Gastrocnemius medialis (tissue), 4 donors: ENCODE measurements at regions not wholly inside any gene's neighbourhood (a gene's known extent, or its start where the extent isn't known, plus 50 kb on each side); places are given as distances from the start of the nearest gene placed in this dataset.

Experiments
- ATAC-seq, 2 donors: fragments of 150-250 bp; one replicate each; pipeline ENCODE4 v1.9.1; 2016
- DNase-seq, 2 donors: peaks; one replicate each; pipeline ENCODE4 v3.0.0-alpha.2; 2019
- H3K27ac ChIP-seq, 4 donors: fragments of 200-600 bp; sonication (generic); 1 replicate in 1 of 4; 2 replicates in 3 of 4; pipeline ENCODE4 v1.5.1; 2016 to 2018; ENCODE audit warnings: mild to moderate bottlenecking in 2 of 4, moderate library complexity in 1 of 4
- H3K27me3 ChIP-seq, 3 donors: fragments of 200-600 bp; sonication (generic) in 2 of 3; 1 replicate in 1 of 3; 2 replicates in 2 of 3; pipeline versions ENCODE4 v1.5.1 to v1.6.0; 2016 to 2019; ENCODE audit warnings: mild to moderate bottlenecking in 1 of 3, moderate library complexity in 1 of 3
- H3K36me3 ChIP-seq, 2 donors: fragments of 200-600 bp; sonication (generic) in 1 of 2; one replicate each; pipeline ENCODE4 v1.5.1; 2017 to 2018
- H3K4me1 ChIP-seq, 2 donors: fragments of 200-600 bp; sonication (generic) in 1 of 2; one replicate each; pipeline ENCODE4 v1.5.1; 2016 to 2017; ENCODE audit warnings: mild to moderate bottlenecking in 2 of 2
- H3K4me3 ChIP-seq, 4 donors: fragments of 200-600 bp; sonication (generic) in 3 of 4; 1 replicate in 1 of 4; 2 replicates in 3 of 4; pipeline ENCODE4 v1.5.1; 2016 to 2019; ENCODE audit warnings: mild to moderate bottlenecking in 2 of 4
- H3K9me3 ChIP-seq, 3 donors: fragments of 200-600 bp; sonication (generic) in 2 of 3; 1 replicate in 1 of 3; 2 replicates in 2 of 3; pipeline ENCODE4 v1.5.1; 2016 to 2019
- POLR2A ChIP-seq, 2 donors: fragments of 450-650 bp; IDR thresholded peaks; one replicate each; pipeline ENCODE4 v1.6.1; 2017; ENCODE audit warnings: antibody characterized with exemption in 2 of 2, mild to moderate bottlenecking in 2 of 2, moderate library complexity in 2 of 2
- in situ Hi-C, 4 donors: fragments of 200-750 bp; cut with MboI; loops; one replicate each; pipeline versions ENCODE4 v1.15.0 to v1.8.0; 2017; ENCODE audit warnings: low sequenced_read_pairs in 4 of 4
- intact Hi-C: fragments of 100-400 bp; cut with DNase I; formaldehyde crosslinking; loops from one replicate; pipeline ENCODE4 v1.15.1; 2023; ENCODE audit warnings: low total_unique reads
- TF ChIP-seq, protein P1 (sequence below), 5 experiments: fragments of 450-650 bp in 3 of 5; fragments of 200-600 bp in 2 of 5; sonication (generic) in 2 of 5; IDR thresholded peaks in 4 of 5; conservative IDR thresholded peaks in 1 of 5; 1 replicate in 4 of 5; 2 replicates in 1 of 5; pipeline ENCODE4 v1.5.1; 2016 to 2019; ENCODE audit warnings: antibody characterized with exemption in 5 of 5, mild to moderate bottlenecking in 3 of 5, moderate library complexity in 3 of 5

DNA sequence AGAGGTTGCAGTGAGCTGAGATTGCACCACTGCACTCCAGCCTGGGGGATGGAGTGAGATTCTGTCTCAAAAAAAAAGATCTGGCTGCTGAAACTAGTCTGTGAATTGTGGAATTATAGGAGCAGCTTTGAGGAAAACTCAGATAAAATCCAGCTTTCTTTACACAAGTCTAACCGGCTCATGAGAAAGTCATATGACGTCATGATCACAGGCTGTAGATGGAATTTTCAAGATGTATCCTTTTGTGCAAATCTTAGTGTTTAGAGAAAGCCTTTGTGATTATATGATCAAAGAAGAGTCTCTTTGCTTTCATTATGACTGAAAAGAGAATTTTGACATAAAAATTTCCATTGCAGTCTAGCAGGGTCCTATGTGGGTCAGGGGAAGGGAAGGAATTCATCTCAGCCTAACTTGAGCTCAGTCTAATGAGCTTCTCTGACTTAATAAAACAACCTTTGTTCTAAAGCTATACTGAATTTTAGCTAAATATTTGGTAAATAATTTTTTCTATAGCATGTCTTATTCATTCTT is 90.2 kb upstream of the NCK2 start:
- H3K4me3 ChIP-seq = no peak overlapping the region
- in situ Hi-C loops = no loop called here
- DNase-seq (no peak), ATAC-seq (no peak)
- no peak overlapping the region for H3K27ac ChIP-seq
- H3K4me1 ChIP-seq = no peaks in the 10 kb centered on the region
- intact Hi-C loops = no loop called here
- no peaks in the 10 kb centered on the region for H3K27me3 ChIP-seq
- H3K9me3 ChIP-seq = no peaks in the 10 kb centered on the region
- H3K36me3 ChIP-seq = no peaks in the 10 kb centered on the region
- TF ChIP-seq, protein P1, sequence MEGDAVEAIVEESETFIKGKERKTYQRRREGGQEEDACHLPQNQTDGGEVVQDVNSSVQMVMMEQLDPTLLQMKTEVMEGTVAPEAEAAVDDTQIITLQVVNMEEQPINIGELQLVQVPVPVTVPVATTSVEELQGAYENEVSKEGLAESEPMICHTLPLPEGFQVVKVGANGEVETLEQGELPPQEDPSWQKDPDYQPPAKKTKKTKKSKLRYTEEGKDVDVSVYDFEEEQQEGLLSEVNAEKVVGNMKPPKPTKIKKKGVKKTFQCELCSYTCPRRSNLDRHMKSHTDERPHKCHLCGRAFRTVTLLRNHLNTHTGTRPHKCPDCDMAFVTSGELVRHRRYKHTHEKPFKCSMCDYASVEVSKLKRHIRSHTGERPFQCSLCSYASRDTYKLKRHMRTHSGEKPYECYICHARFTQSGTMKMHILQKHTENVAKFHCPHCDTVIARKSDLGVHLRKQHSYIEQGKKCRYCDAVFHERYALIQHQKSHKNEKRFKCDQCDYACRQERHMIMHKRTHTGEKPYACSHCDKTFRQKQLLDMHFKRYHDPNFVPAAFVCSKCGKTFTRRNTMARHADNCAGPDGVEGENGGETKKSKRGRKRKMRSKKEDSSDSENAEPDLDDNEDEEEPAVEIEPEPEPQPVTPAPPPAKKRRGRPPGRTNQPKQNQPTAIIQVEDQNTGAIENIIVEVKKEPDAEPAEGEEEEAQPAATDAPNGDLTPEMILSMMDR (IDR thresholded peaks at IDR 0.05 in 4 of 5, conservative IDR thresholded peaks at IDR 0.05 in 1 of 5) = no peak
- TF ChIP-seq POLR2A (IDR thresholded peaks at IDR 0.05) = no peak

DNA sequence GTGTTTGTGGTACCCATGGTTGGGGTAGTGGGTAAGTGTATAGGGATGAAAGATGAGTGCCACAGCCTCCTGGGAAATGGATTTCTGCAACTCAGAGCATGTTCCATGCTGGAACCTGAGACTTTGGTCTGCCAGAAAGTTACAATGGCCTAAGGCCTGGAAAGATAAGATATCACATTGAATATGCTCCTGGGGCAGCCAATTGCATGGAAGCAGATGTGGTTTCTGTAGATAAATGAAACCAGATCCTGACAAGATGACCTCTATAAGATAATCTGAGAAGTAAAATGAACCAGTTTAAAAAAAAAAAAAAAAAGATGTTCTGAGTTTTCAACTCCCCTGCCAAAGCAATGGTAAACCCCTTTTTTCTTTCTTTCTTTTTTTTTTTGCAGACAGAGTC is 91.4 kb upstream of the NCK2 start:
- DNase-seq = no peak
- Histone ChIP-seq H3K9me3 (no peaks in the 10 kb centered on the region), H3K36me3 (no peaks in the 10 kb centered on the region), H3K27me3 (no peaks in the 10 kb centered on the region), H3K27ac (no peak overlapping the region), H3K4me1 (no peaks in the 10 kb centered on the region), H3K4me3 (no peak overlapping the region)
- no peak for ATAC-seq
- intact Hi-C loops = no loop called here
- TF ChIP-seq, protein P1 (IDR thresholded peaks at IDR 0.05 in 4 of 5, conservative IDR thresholded peaks at IDR 0.05 in 1 of 5) = no peak
- no peak for TF ChIP-seq POLR2A (IDR thresholded peaks at IDR 0.05)
- in situ Hi-C loops = no loop called here

DNA sequence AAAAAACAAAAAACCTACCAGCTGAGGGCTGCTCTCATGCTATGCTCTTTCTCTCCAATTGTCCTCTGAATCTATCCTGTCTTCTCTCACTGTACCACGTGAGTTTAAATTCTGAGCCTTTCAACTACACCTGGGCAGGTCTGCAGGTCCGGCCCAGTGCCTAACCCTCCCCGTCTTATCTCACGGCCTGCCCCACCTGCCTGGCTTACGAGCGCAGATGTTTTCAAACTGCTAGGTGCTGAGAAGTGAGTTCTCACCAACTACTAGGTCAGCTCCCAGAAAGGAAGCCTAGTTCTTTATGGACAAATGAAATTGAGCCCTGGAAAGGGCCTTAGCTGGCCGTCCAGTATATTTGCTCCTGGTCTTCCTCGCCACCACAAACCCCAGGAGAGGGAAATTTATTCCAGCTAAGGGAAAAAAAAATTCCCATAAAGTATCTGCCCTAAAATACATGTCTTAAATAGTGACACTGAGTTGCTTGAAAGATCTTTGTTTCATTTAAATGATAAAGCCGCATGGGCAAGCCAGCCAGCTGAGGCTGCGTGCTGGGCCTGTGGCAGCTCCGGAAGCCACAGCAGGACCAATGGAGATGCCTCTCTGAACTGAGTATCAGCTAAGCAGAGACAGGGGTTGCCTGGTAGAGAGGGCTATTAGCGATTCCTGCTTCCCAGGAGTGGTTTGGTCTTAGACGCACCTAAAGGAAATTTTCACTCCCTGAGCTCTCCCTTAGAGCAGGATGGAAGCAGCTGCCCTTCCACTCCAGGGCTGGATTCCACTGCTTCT is 92.5 kb upstream of the NCK2 start:
- Histone ChIP-seq H3K36me3 (no peaks in the 10 kb centered on the region), H3K4me1 (no peaks in the 10 kb centered on the region), H3K27ac (no peak overlapping the region), H3K4me3 (no peak overlapping the region), H3K27me3 (no peaks in the 10 kb centered on the region), H3K9me3 (no peaks in the 10 kb centered on the region)
- ATAC-seq (no peak), DNase-seq (no peak)
- in situ Hi-C loops (no loop called here), intact Hi-C loops (no loop called here)
- no peak for TF ChIP-seq POLR2A (IDR thresholded peaks at IDR 0.05)
- TF ChIP-seq, protein P1 (IDR thresholded peaks at IDR 0.05 in 4 of 5, conservative IDR thresholded peaks at IDR 0.05 in 1 of 5) = no peak

DNA sequence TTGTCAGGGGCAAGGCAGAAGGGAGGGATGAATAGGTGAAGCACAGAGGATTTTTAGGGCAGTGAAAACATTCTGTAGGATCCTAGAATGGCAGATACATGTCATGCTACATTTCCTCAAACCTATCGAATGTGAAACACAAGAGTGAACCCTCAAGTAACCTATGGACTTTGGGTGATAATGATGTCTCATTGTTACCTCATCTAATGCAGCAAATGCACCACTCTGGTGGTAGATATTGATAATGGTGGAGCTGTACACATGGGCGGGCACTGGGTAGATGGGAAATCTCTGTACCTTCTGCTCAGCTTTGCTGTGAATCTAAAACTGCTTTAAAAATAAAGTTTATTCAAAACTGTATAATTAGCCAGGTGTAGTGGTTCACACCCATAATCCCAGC is 95.2 kb upstream of the NCK2 start:
- in situ Hi-C loops = no loop called here

More for the DNA sequence above, 95.2 kb upstream of the NCK2 start:
- Histone ChIP-seq H3K27me3 (peaks cover 0 to 3% (median 0%) of the 10 kb centered on the region in 3 donors), H3K36me3 (no peaks in the 10 kb centered on the region), H3K9me3 (no peaks in the 10 kb centered on the region), H3K27ac (no peak overlapping the region), H3K4me3 (no peak overlapping the region), H3K4me1 (no peaks in the 10 kb centered on the region)
- DNase-seq (no peak), ATAC-seq (no peak)
- intact Hi-C loops = no loop called here
- no peak for TF ChIP-seq POLR2A (IDR thresholded peaks at IDR 0.05)
- TF ChIP-seq, protein P1 (IDR thresholded peaks at IDR 0.05 in 4 of 5, conservative IDR thresholded peaks at IDR 0.05 in 1 of 5) = no peak
